ENCODE measurements at regions not wholly inside any gene's neighbourhood (a gene's known extent, or its start where the extent isn't known, plus 50 kb on each side); places are given as distances from the start of the nearest gene placed in this dataset.

GRCh38 chr7:84629640-84630318 is 435.2 kb upstream of the SEMA3A start:
- DNase-seq, result no peak

GRCh38 chr7:84629216-84629615 is 434.6 kb upstream of the SEMA3A start:
- DNase-seq, result no peak

DNA sequence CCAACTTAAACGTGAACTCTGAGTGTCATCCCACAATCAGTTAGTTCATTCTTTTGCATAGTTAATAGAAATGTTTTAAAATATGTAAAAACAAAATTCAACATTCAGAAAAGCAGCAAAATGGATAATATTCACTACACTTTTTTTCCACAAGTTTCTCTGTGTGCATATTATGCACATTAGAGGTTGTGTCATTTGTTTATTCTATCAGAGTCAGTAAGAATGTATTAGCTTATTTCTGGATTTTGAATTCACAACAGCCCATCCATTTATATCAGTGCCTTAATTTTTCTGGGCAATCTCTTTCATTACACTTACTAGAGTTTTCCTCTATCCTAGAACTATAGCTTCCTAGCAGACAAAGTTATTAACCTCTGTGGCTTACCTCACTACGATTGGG is 432.7 kb upstream of the SEMA3A start:
- DNase-seq, result no peak

DNA sequence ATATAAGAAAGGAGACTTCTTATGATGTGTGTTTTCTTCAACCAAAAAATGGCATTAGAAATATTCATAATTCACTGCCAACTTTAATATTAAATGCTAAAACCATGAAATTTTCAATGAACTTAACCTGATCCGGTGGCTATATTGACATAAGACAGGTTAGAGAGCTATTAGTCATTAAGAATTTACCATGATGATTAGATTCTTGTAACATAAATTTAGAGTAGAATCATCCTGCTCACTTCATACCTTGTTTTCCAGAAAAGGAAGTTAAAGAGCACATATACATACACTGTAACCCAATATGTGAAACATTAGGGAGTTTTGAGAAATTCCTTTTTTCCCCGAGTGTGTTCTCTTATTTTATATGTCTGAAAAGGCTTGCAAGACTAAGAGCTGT is 430.3 kb upstream of the SEMA3A start:
- no peak for DNase-seq

DNA sequence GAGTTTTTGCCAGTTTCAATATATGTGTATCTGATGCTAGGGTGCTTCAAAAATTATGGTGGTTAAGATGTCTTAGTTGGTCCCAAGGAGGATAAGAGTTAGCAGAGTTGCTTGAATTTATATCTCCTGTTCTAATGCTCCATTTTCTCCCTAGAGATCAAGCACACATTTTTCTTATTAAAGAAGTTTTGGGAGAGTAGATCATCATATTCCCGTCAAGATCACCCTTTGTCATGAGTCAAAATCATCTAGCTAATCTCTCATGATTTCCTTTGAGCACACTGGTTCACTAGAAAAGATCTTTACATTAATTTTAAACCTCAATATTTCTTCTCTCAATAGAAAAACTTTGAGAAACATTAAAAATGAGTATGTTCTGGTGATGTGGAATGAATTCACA is 429.9 kb upstream of the SEMA3A start:
- DNase-seq, result peak in 1 of 3 donors; percentile 26

DNA sequence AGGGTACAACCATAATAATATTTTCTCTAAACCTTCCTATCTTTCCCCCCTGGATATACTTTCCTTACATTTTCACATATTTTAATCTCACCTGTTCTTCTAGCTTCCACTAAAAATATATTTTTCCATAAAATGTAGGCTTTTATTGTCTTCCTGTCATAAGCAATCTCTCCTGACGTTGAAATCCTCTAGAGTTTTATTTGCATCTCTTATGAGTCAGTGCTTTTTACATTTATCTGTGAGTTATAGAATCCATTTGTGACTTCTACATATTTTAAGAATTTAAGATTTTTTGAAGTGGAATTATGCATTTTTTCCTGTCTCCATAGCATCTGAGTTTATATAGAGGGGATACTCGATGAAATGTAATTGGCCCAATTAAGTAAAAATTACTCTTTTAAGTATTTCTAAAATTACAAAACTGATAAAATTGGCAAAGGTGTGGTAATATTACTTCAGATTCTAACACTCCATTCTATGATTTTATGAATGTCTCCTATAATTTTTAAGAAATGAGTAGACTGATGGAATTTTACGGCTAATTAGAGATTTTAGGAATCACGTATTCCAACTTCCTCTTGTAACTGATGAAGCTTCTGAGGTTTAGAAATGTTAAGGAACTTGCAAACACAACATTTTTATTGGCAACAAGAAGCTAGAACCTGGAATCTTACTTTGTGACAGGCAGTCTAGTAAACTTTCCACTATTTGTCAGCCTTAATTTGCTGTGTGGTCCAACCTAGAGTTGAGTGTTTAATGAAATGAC is 422.9 kb upstream of the SEMA3A start:
- no peak for DNase-seq

GRCh38 chr7:84614821-84615501 is 420.4 kb upstream of the SEMA3A start:
- no peak for DNase-seq

DNA sequence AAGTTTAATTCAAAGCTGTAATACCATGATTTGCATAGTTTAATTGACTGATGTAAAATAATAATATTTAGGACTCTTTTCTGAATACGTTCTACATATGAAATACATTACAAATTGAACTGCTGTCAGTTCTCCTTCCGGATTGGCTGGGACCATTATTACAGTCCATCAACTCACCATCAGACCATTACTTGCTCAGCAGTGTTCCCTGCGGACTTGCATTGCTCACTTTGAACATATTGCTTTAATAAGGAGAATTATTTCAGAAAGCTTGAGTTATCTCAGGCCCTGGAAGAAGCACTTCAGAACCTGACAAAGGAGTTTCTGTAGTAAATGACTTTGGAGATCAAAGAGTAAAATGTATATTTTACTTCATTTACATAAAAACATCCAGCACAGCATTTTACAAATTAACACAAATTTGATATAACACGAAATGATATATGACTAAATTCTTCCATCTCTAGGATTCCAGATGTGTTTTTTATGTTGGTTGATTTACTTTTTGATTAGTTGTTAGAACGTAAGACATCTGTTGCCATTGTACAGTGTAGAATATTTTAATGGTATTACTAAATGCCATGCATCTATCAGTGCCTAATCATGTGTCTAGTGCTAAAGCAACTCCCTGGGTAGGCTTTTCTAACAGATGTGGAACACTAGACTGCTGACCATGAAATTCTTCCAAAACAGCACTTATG is 418.5 kb upstream of the SEMA3A start:
- DNase-seq, result peak; percentile 36 to 79 (median 47)

GRCh38 chr7:84611391-84611790 is 416.8 kb upstream of the SEMA3A start:
- no peak for DNase-seq

DNA sequence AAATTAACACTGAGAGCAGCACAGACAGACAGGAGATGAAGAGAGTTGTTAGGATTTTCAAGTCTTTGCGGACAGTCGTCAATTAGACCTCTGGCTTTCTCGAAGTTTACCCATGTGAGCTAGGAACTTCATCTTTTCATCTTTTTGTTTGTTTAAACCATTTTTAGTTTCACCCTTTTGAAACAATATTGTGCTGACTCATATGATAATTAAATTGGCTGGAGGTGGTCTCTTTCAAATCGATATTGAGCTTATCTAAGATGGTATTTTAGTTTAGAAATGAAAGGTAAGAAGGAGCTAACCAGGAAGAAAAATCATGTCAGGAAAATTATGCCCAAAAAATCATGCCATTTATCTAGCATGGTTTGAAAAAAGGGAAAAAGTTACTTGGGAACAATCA is 415.8 kb upstream of the SEMA3A start:
- DNase-seq, result no peak

GRCh38 chr7:84605301-84605700 is 410.7 kb upstream of the SEMA3A start:
- no peak for DNase-seq

DNA sequence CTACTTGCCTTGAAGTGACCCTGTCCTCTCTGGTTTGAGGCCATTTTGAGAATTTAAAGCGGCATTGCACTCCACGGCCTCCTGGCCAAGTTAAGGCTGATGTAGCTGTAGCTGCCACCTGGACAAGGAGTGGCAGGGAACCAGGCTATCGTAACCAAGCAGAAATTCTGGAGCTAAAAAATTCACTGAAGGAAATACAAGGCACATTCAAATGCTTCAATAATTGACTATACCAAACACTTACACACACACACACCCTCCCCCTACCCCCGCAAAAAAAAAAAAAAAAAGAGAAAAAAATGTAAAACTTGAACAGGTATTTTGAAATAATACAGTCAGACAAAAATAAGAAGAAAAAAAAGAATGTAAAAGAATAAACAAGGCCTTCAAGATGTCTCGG is 409.0 kb upstream of the SEMA3A start:
- DNase-seq, result no peak

DNA sequence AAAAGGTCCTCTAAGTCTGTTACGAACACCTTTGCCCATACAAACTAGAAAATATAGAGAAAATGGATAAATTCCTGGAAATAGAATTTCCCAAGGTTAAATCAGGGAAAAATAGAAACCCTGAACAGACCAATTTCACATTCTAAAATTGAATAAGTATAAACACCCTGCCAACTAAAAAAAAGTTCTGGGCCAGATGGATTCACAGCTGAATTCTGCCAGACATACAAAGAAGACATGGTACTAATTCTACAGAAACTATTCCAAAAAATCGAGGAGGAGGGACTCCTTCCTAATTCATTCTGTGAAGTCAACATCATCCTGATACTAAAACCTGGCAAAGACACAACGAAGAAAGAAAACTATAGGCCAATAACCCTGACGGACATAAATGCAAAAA is 400.4 kb upstream of the SEMA3A start:
- DNase-seq, result no peak

GRCh38 chr7:84591897-84592296 is 397.3 kb upstream of the SEMA3A start:
- no peak for DNase-seq

GRCh38 chr7:84589012-84589411 is 394.4 kb upstream of the SEMA3A start:
- DNase-seq, result no peak

- DNase-seq, result no peak
These were observed 388.7 kb upstream of the SEMA3A start for GRCh38 chr7:84583331-84583730.

DNA sequence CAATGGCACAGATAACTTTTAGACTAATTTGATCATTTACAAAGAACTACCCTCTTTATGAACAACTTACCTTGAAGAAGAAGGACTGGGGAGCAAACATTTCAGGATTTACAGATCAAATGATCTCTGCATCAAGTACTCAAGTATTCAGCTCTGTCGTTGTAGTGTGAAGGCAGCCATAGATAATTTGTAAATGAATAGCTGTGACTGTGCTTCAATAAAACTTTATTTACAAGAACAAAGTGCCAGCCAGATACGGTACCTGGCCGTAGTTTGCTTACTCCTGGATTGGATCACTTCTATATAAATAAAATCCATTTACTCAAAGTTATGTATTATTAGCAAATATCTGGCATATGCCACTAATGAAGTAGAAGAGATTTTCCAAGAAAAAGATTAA is 388.2 kb upstream of the SEMA3A start:
- no peak for DNase-seq

- no peak for DNase-seq
These were observed 384.2 kb upstream of the SEMA3A start for GRCh38 chr7:84578825-84579224.

DNA sequence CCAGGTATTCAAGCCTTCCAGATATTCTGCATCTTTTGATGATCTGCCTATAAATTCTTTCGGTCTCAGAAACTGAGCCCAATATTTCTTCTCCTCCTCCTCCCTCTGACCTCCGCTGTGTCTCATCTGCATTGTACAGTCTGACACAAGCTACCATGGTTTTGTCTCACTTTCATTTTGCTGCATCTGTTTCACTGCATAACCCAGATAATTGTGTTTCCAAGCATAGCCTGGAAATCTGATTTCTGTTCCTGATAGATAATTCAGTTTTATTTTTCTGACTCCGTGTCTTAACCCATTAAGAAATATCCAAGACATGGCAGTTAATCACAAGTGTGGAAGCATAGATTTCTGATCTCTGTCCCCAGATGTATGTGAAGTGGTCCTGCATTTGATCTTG is 374.2 kb upstream of the SEMA3A start:
- DNase-seq, result peak in 2 of 3 donors; percentile 11 to 26

GRCh38 chr7:84565345-84566074 is 370.9 kb upstream of the SEMA3A start:
- no peak for DNase-seq

DNA sequence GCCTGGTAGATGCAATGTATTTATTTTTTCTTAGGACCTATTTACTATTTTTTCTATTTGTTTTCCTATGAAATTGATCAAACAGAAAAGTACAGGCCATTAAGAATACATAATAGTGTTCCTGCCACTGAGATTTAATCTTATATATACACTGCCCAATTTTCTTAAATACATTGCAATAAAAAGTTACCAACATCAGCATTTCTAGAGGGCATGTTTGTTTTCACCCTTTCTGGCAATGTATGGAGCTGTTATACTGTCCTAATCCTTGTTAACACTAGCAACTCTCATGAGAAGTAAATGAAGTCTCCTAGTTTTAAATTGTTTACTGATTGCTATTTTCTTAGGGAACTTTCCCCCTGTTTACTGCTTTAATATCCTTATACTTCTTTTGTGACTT is 359.1 kb upstream of the SEMA3A start:
- DNase-seq, result no peak

DNA sequence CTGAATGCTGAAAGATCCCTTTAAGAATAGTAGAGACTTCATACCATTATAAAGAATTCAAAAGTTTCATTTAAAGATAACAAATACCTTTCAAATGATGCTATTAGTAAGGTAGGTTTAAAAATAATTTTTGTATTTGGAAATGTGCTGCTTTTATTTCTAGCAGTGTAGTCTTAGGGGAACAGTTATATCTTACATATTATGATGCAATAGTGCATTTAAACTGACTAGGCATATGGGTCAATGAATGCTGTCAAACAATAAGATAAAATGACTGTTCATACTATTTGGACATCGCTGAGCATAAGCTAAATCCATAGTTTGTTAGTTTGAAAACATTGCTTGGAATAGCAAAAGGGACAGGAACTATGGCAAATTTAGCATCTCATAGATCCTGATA is 354.8 kb upstream of the SEMA3A start:
- DNase-seq, result no peak
